K562 (cell line): ENCODE measurements at regions not wholly inside any gene's neighbourhood (a gene's known extent, or its start where the extent isn't known, plus 50 kb on each side); places are given as distances from the start of the nearest gene placed in this dataset.

Experiments
- ATAC-seq: fragments of 200-7000 bp; cut with Tn5 transposase; 3 replicates; pipeline ENCODE4 v1.9.1; 2020; ENCODE audit warnings: moderate library complexity
- BruUV-seq: library from RNA; stranded (reverse); fragments of 400-500 nt; replicated peaks from 2 replicates; lab custom pipeline; 2021; lab: Mats Ljungman, UMichigan
- CTCF ChIA-PET: fragments of 300-600 bp; formaldehyde crosslinking; extraction: SDS; loops from one replicate; lab custom pipeline; 2021; ENCODE audit warnings: low intra/inter-chr PET ratio; lab: Yijun Ruan, JAX
- POLR2A ChIA-PET: fragments of 300-600, 350-650 bp; sonication (Branson Sonifier 250); formaldehyde crosslinking; extraction: SDS; loops from one replicate; lab custom pipeline; 2021; ENCODE audit warnings: antibody characterized with exemption, inconsistent platforms; lab: Yijun Ruan, JAX
- DNase-seq, 4 experiments: peaks; one replicate each; pipeline versions ENCODE4 v3.0.0 to v3.0.0-alpha.2; 2011 to 2018; ENCODE audit warnings: low spot score in 3 of 4, mixed read lengths in 3 of 4; ENCODE audit errors: extremely low read depth in 1 of 4
- FAIRE-seq: peaks from 2 replicates; lab custom pipeline; 2011; peaks lifted over from hg19 to GRCh38; lab: Jason Lieb, UNC
- H2AFZ ChIP-seq: 2 replicates; pipeline ENCODE4 v1.6.0; 2011; ENCODE audit warnings: low read depth, low read length, control low read depth, inconsistent platforms
- H3K27ac ChIP-seq: fragments of 200-600 bp; 3 replicates; pipeline ENCODE4 v1.8.0; 2011; ENCODE audit warnings: low read depth, mild to moderate bottlenecking, control low read depth, inconsistent platforms, low read length, moderate library complexity, mixed read lengths; ENCODE audit errors: extremely low read depth
- H3K27me3 ChIP-seq, 2 experiments: fragments of 300-600 bp in 1 of 2; 2 replicates in 1 of 2; 3 replicates in 1 of 2; pipeline versions ENCODE4 v1.6.0 to v1.8.0; 2011; ENCODE audit warnings: inconsistent platforms in 2 of 2, low read length in 2 of 2, mild to moderate bottlenecking in 1 of 2, mixed read lengths in 1 of 2, moderate library complexity in 1 of 2; ENCODE audit not compliant: control insufficient read depth in 2 of 2, insufficient read depth in 2 of 2
- H3K36me3 ChIP-seq: fragments of 300-600 bp; 3 replicates; pipeline ENCODE4 v1.8.0; 2011; ENCODE audit warnings: mild to moderate bottlenecking, low read length, inconsistent platforms; ENCODE audit not compliant: control insufficient read depth, insufficient read depth
- H3K4me1 ChIP-seq, 2 experiments: fragments of 200-600 bp in 1 of 2; replicated peaks in 1 of 2; 2 replicates in 1 of 2; 3 replicates in 1 of 2; pipeline versions ENCODE4 v1.5.1 to v1.8.0; 2011; ENCODE audit warnings: inconsistent platforms in 2 of 2, low read length in 2 of 2, mild to moderate bottlenecking in 1 of 2, mixed read lengths in 1 of 2, moderate library complexity in 1 of 2; ENCODE audit not compliant: control insufficient read depth in 2 of 2, insufficient read depth in 2 of 2
- H3K4me2 ChIP-seq: 2 replicates; pipeline ENCODE4 v1.6.1; 2011; ENCODE audit warnings: low read length, control low read depth, inconsistent platforms, mixed read lengths; ENCODE audit not compliant: insufficient read depth
- H3K4me3 ChIP-seq: fragments of 200-600 bp; sonication (generic), shearing (Covaris generic); 2 replicates; pipeline ENCODE4 v1.5.1; 2016; ENCODE audit warnings: control low read depth, inconsistent platforms
- H3K79me2 ChIP-seq: fragments of 200-600 bp; 3 replicates; pipeline ENCODE4 v1.8.0; 2011; ENCODE audit warnings: low read length, inconsistent platforms; ENCODE audit not compliant: control insufficient read depth, insufficient read depth
- H3K9ac ChIP-seq, 2 experiments: 2 replicates each; pipeline versions ENCODE4 v1.6.0 to v1.6.1; 2011; ENCODE audit warnings: low read depth in 2 of 2, low read length in 2 of 2, control low read depth in 1 of 2, inconsistent platforms in 1 of 2, mild to moderate bottlenecking in 1 of 2, mixed read lengths in 1 of 2; ENCODE audit not compliant: insufficient read depth in 1 of 2
- H3K9me1 ChIP-seq: one replicate; pipeline ENCODE4 v1.6.0; 2011; ENCODE audit warnings: inconsistent platforms, mild to moderate bottlenecking, low read length, moderate library complexity; ENCODE audit not compliant: control insufficient read depth, insufficient read depth
- H3K9me3 ChIP-seq: replicated peaks from 2 replicates; pipeline ENCODE4 v1.5.1; 2011; ENCODE audit warnings: low read depth, low read length, inconsistent platforms; ENCODE audit not compliant: control insufficient read depth, insufficient read depth
- H4K20me1 ChIP-seq: replicated peaks from 2 replicates; pipeline ENCODE4 v1.6.1; 2011; ENCODE audit warnings: low read length, inconsistent platforms, mixed read lengths; ENCODE audit not compliant: control insufficient read depth, insufficient read depth
- CBX2 ChIP-seq: fragments of 200-600 bp; sonication (generic); IDR thresholded peaks from one replicate; pipeline ENCODE4 v1.6.1; 2012; ENCODE audit warnings: mild to moderate bottlenecking, low read length, inconsistent platforms; ENCODE audit not compliant: insufficient read depth, poor library complexity, severe bottlenecking
- CREB3 ChIP-seq: fragments of 450-650 bp; conservative IDR thresholded peaks from 2 replicates; pipeline ENCODE4 v1.6.1; 2016; ENCODE audit warnings: missing genetic modification characterization, low read depth, mild to moderate bottlenecking, missing compliant biosample characterization, moderate library complexity
- E2F4 ChIP-seq: sonication (generic); formaldehyde crosslinking; IDR thresholded peaks from 2 replicates; pipeline ENCODE4 v1.8.0; 2022; ENCODE audit warnings: mild to moderate bottlenecking, low read depth, missing genetic modification reagents
- ESRRB ChIP-seq: fragments of 250-450 bp; sonication (Bioruptor Pico); IDR thresholded peaks from 2 replicates; pipeline ENCODE4 v1.5.0; 2020; ENCODE audit warnings: mild to moderate bottlenecking, moderate library complexity, borderline replicate concordance
- JUN ChIP-seq, 2 experiments: sonication (generic) in 1 of 2; formaldehyde crosslinking in 1 of 2; IDR thresholded peaks; 2 replicates each; pipeline versions ENCODE4 v1.6.1 to v1.8.0; 2012 to 2022; ENCODE audit warnings: borderline replicate concordance in 2 of 2, mild to moderate bottlenecking in 2 of 2, improper control_type of control experiment in 1 of 2, low read depth in 1 of 2, low read length in 1 of 2, missing genetic modification reagents in 1 of 2
- LARP7 ChIP-seq: fragments of 450-650 bp; IDR thresholded peaks from 2 replicates; pipeline ENCODE4 v1.6.1; 2016
- MAFG ChIP-seq: fragments of 450-650 bp; conservative IDR thresholded peaks from 2 replicates; pipeline ENCODE4 v1.6.1; 2016; ENCODE audit warnings: missing genetic modification characterization, missing compliant biosample characterization
- MXD1 ChIP-seq: fragments of 250-450 bp; sonication (Bioruptor Pico); IDR thresholded peaks from 2 replicates; pipeline ENCODE4 v1.8.0; 2021; ENCODE audit warnings: borderline replicate concordance, mild to moderate bottlenecking, moderate library complexity; ENCODE audit not compliant: poor library complexity, severe bottlenecking
- ZBTB8A ChIP-seq: fragments of 450-650 bp; IDR thresholded peaks from 2 replicates; pipeline ENCODE4 v1.6.1; 2018; ENCODE audit warnings: mild to moderate bottlenecking, moderate library complexity; ENCODE audit not compliant: partially characterized antibody
- ZNF518B ChIP-seq: fragments of 250-450 bp; sonication (Bioruptor Pico); IDR thresholded peaks from 2 replicates; pipeline ENCODE4 v1.5.0; 2021; ENCODE audit warnings: mild to moderate bottlenecking, moderate library complexity
- ZNF551 ChIP-seq: fragments of 250-450 bp; sonication (Bioruptor Pico); IDR thresholded peaks from 2 replicates; pipeline ENCODE4 v1.5.0; 2021; ENCODE audit warnings: mild to moderate bottlenecking, moderate library complexity
- ZNF75A ChIP-seq: fragments of 450-650 bp; formaldehyde crosslinking; IDR thresholded peaks from 2 replicates; pipeline ENCODE4 v1.4.0; 2020; ENCODE audit warnings: mild to moderate bottlenecking
- whole genome bisulfite sequencing: fragments of 100-300 bp; shearing (Covaris generic); methylation state at CpG from one replicate; pipeline ENCODE4 v1.1.6; 2016; ENCODE audit warnings: low coverage, mixed read lengths; ENCODE audit not compliant: insufficient coverage; ENCODE audit errors: missing lambda C conversion rate; 5-methylcytosine and 5-hydroxymethylcytosine counted together
- in situ Hi-C: fragments of 300-500 bp; cut with MboI; formaldehyde crosslinking; loops from 4 replicates; pipeline ENCODE4 v1.15.0; 2018; ENCODE audit warnings: inconsistent platforms, mixed read lengths
- intact Hi-C: fragments of 100-400 bp; cut with micrococcal nuclease; formaldehyde crosslinking; loops from 2 replicates; pipeline ENCODE4 v1.14.2; 2022
- TF ChIP-seq, protein P1 (sequence below): sonication (generic); formaldehyde crosslinking; IDR thresholded peaks from 2 replicates; pipeline ENCODE4 v1.8.0; 2022; ENCODE audit warnings: mild to moderate bottlenecking, missing genetic modification reagents

GRCh38 chr5:79858410-79858723 lies 132.7 kb downstream of the MTX3 start:
- CTCF ChIA-PET, result interaction anchor here (0.9 to 1.5 kb wide), 4 partner anchors 121 to 225 kb away, joined by 3 to 5 read pairs (median 4); no protein-coding TSS in a partner anchor
- in situ Hi-C loops, result loop anchor here (25.0 kb wide), 1 partner anchor 821 kb away; no protein-coding TSS in a partner anchor
- 8% methylated on average over 2 of the region's 2 CpGs for WGBS
- Histone ChIP-seq H3K9me3 (no peaks in the 10 kb centered on the region), H2AFZ (no peak overlapping the region), H3K4me2 (no peak overlapping the region), H3K9me1 (no peaks in the 10 kb centered on the region), H3K36me3 (no peaks in the 10 kb centered on the region), H3K4me1 (peaks cover 0 to 3% of the 10 kb centered on the region in 2 experiments; a peak in 1 of 5 replicates), H3K79me2 (no peaks in the 10 kb centered on the region), H3K9ac (no peak overlapping the region), H4K20me1 (no peaks in the 10 kb centered on the region), H3K27me3 (peaks cover 7 to 26% of the 10 kb centered on the region in 2 experiments; a peak in 4 of 5 replicates), H3K4me3 (no peak overlapping the region), H3K27ac (no peak overlapping the region)
- intact Hi-C loops, result loop anchor here (2.0 to 10.0 kb wide), 3 partner anchors 156 to 834 kb away; no protein-coding TSS in a partner anchor
- FAIRE-seq (no peak), DNase-seq (no peak), ATAC-seq (no peak)
- POLR2A ChIA-PET, result interaction anchor here (0.5 to 1.3 kb wide), 3 partner anchors 9 to 311 kb away, joined by 3 read pairs; no protein-coding TSS in a partner anchor
- no TSS peak for BruUV-seq
- TF ChIP-seq ZNF551 (CRISPR knock-in tag) (no peak), ZNF518B (no peak), ESRRB (CRISPR knock-in tag) (no peak), MXD1 (CRISPR knock-in tag) (no peak), CBX2 (no peak), E2F4 (CRISPR knock-in tag) (no peak), CREB3 (tag) (no peak), ZBTB8A (no peak), LARP7 (no peak), ZNF75A (CRISPR knock-in tag) (no peak), JUN (IDR thresholded peaks at IDR 0.05; ENCODE audit: borderline replicate concordance, low read depth, low read length) (no peak), JUN (CRISPR knock-in tag; IDR thresholded peaks at IDR 0.05; ENCODE audit: borderline replicate concordance) (no peak), MAFG (tag) (no peak)
- TF ChIP-seq, protein P1, sequence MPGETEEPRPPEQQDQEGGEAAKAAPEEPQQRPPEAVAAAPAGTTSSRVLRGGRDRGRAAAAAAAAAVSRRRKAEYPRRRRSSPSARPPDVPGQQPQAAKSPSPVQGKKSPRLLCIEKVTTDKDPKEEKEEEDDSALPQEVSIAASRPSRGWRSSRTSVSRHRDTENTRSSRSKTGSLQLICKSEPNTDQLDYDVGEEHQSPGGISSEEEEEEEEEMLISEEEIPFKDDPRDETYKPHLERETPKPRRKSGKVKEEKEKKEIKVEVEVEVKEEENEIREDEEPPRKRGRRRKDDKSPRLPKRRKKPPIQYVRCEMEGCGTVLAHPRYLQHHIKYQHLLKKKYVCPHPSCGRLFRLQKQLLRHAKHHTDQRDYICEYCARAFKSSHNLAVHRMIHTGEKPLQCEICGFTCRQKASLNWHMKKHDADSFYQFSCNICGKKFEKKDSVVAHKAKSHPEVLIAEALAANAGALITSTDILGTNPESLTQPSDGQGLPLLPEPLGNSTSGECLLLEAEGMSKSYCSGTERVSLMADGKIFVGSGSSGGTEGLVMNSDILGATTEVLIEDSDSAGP (CRISPR knock-in tag), result no peak
